HL-60 (cell line): ENCODE measurements at regions not wholly inside any gene's neighbourhood (a gene's known extent, or its start where the extent isn't known, plus 50 kb on each side); places are given as distances from the start of the nearest gene placed in this dataset.

ENCODE experiments used
- DNase-seq, 2 experiments: peaks; one replicate each; pipeline ENCODE4 v3.0.0-alpha.2; 2010 to 2020; ENCODE audit warnings: low read depth in 1 of 2, low spot score in 1 of 2
- H3K27ac ChIP-seq: fragments of 250-450 bp; sonication (Bioruptor Pico); replicated peaks from 2 replicates; pipeline ENCODE4 v1.5.1; 2020; ENCODE audit warnings: mild to moderate bottlenecking, moderate library complexity
- H3K27me3 ChIP-seq: fragments of 250-450 bp; sonication (Bioruptor Pico); 2 replicates; pipeline ENCODE4 v1.5.1; 2021; ENCODE audit warnings: mild to moderate bottlenecking, moderate library complexity; ENCODE audit not compliant: insufficient read depth, poor library complexity, severe bottlenecking
- H3K4me3 ChIP-seq: replicated peaks from 2 replicates; pipeline ENCODE4 v1.5.1; 2011; ENCODE audit warnings: mild to moderate bottlenecking, control low read depth, low read length; ENCODE audit not compliant: insufficient read depth
- CTCF ChIP-seq: IDR thresholded peaks from one replicate; pipeline ENCODE4 v1.5.1; 2011; ENCODE audit warnings: low read length, control low read depth, inconsistent platforms; ENCODE audit not compliant: insufficient read depth
- GABPA ChIP-seq: IDR thresholded peaks from 2 replicates; pipeline ENCODE4 v1.6.1; 2012; ENCODE audit warnings: low read depth
- POLR2AphosphoS5 ChIP-seq: IDR thresholded peaks from 2 replicates; pipeline ENCODE4 v1.6.1; 2012; ENCODE audit warnings: low read depth
- SPI1 ChIP-seq: IDR thresholded peaks from 2 replicates; pipeline ENCODE4 v1.6.1; 2012; ENCODE audit warnings: low read depth, mild to moderate bottlenecking, borderline replicate concordance
- TF ChIP-seq, protein P1 (sequence below): IDR thresholded peaks from 2 replicates; pipeline ENCODE4 v1.6.1; 2012; ENCODE audit warnings: low read depth; ENCODE audit not compliant: insufficient replicate concordance

- Histone ChIP-seq H3K27me3 (no peaks in the 10 kb centered on the region), H3K4me3 (no peak overlapping the region), H3K27ac (no peak overlapping the region)
- no peak for DNase-seq
- TF ChIP-seq SPI1 (no peak), CTCF (no peak), POLR2AphosphoS5 (no peak), GABPA (no peak)
- TF ChIP-seq, protein P1, sequence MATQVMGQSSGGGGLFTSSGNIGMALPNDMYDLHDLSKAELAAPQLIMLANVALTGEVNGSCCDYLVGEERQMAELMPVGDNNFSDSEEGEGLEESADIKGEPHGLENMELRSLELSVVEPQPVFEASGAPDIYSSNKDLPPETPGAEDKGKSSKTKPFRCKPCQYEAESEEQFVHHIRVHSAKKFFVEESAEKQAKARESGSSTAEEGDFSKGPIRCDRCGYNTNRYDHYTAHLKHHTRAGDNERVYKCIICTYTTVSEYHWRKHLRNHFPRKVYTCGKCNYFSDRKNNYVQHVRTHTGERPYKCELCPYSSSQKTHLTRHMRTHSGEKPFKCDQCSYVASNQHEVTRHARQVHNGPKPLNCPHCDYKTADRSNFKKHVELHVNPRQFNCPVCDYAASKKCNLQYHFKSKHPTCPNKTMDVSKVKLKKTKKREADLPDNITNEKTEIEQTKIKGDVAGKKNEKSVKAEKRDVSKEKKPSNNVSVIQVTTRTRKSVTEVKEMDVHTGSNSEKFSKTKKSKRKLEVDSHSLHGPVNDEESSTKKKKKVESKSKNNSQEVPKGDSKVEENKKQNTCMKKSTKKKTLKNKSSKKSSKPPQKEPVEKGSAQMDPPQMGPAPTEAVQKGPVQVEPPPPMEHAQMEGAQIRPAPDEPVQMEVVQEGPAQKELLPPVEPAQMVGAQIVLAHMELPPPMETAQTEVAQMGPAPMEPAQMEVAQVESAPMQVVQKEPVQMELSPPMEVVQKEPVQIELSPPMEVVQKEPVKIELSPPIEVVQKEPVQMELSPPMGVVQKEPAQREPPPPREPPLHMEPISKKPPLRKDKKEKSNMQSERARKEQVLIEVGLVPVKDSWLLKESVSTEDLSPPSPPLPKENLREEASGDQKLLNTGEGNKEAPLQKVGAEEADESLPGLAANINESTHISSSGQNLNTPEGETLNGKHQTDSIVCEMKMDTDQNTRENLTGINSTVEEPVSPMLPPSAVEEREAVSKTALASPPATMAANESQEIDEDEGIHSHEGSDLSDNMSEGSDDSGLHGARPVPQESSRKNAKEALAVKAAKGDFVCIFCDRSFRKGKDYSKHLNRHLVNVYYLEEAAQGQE = no peak
These were observed 92.6 kb upstream of the KIF5B start for GRCh38 chr10:32148864-32149251.

- Histone ChIP-seq H3K27ac (no peak overlapping the region), H3K27me3 (no peaks in the 10 kb centered on the region), H3K4me3 (no peak overlapping the region)
- no peak for TF ChIP-seq CTCF
- TF ChIP-seq, protein P1 = no peak
- no peak for TF ChIP-seq POLR2AphosphoS5
- no peak for DNase-seq
These were observed 91.5 kb upstream of the KIF5B start for GRCh38 chr10:32147730-32148129.

DNA sequence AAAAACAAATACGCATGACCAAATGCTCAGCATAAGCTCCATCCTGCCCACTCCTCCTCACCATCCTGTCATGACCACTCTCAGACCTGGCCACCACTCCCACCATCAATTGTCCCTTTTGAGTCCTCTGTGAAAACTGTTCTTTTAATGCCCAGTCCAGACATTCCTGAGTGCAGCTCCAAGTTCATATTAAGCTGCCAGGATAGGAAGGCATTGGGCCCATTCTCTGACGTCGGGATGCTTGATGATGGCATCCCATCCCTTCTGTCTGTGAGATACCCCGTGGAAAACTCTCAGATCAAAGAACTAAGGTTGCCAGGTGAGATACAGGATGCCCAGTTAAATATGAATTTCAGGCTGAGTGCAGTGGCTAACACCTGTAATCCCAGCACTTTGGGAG is 89.9 kb upstream of the KIF5B start:
- TF ChIP-seq GABPA = no peak
- no peak for TF ChIP-seq SPI1
- TF ChIP-seq POLR2AphosphoS5 = no peak
- no peak for TF ChIP-seq CTCF
- TF ChIP-seq, protein P1 = no peak
- Histone ChIP-seq H3K4me3 (no peak overlapping the region), H3K27me3 (no peaks in the 10 kb centered on the region), H3K27ac (no peak overlapping the region)
- no peak for DNase-seq
